Stimulated activated CD4-positive, alpha-beta T cell treated with anti-CD3 and anti-CD28 coated beads, Interleukin-4, amount 100 ng/mL, for 1 hour (primary cell): ENCODE measurements at regions not wholly inside any gene's neighbourhood (a gene's known extent, or its start where the extent isn't known, plus 50 kb on each side); places are given as distances from the start of the nearest gene placed in this dataset.
"Not testable (repeated sequence)": the region's sequence is repeated elsewhere in the genome, so short reads cannot be mapped to it uniquely, and the experiment has no call there.

Source experiments
- DNase-seq: peaks from one replicate; pipeline ENCODE4 v3.0.0-alpha.2; 2020

DNA sequence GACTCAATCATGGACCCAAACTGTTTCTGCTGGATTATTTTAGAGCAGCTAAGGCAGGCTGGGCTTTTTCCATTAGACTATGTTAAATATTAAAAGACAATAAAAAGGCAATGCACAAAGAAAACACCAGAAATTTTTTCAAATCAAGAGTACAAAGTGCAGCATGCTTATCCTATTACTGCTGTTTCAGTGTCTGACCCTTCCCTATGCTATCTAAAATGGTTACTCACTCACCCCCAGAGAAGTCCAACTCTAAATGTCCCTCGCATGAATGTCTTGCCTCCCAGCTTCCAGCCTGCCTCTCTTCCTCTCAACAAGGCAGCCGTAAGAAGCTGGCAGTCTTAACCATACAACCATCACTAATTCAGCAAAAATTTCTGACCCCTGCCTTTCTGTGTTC is 108.7 kb upstream of the SYT6 start:
- no peak for DNase-seq

DNA sequence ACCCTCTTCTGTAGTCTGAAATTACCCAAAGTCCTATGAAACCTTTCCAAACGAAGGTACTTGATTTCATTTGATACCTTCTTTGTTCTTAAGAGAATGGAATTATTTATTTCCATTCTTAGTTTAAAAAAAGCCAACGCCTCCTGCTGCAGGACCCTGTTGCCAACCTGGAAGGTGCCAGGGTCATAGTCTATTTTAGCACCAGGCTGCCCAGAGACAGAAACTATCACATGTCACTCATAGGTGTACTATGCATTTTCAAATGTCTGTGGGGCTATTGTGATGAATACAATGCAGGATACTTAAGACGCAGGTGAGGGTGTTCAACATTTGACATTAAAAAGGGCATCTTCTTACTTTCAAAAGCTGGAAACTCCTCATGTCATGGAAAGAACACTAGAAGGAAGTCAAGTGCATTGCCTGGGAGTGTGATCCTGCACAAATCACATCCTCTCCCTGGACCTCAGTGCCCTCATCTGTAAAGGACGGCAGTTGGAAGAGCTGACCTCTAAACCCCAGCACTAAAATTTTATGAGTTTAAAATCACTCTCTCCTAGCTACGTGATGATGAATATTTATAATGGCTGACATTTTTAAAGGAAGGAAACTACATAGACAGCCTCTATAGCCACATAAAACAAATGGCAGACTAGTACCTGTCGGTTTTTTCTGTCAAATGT is 107.3 kb upstream of the SYT6 start:
- DNase-seq: no peak

DNA sequence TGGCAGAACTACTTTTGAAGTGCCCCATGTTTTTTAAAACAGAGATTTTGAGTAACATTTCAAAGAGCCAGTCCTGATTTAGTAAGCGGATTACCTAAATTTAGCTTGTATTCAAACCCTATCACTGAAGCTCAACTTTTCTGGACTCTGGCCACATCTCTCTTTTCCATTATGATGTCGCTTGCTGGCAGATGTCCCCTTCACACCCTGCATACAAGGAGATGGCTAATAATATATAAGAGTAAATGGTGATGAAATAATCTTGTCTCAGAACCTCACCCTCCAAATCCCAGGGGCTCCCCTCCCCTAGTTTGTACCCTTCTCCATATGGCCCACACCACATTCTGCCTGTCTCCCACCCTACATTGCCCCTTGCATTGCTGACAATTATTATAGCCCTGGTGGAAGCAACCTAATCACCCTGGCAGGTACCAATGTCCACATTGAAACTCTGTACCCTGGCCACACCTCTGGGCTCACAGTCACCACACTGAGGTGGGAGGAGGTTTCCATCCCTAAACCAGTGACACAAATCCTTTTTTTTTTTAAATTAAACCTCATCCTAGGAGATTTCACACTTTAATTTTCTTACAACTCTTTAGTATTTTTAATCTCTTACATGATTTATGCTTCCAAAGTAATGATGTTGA is 106.0 kb upstream of the SYT6 start:
- DNase-seq: no peak

DNA sequence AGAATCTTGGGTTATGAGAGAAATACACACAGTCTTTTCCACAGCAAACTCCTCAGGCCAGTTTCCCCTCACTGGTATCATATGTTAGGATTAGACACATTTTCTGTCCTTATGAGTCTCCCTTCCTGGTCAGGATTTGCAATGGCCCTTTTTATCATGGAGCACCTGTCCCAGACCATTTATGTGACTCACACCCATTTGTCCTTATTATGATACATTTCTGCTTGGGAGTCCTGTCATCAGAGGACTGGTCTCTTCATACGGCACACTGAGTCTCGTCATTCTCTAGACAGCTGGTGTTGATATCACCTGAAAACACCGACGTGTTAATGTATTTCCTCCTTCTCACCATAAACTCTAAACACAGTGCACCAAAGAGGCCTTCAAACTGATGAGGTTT is 105.0 kb upstream of the SYT6 start:
- DNase-seq: no peak

DNA sequence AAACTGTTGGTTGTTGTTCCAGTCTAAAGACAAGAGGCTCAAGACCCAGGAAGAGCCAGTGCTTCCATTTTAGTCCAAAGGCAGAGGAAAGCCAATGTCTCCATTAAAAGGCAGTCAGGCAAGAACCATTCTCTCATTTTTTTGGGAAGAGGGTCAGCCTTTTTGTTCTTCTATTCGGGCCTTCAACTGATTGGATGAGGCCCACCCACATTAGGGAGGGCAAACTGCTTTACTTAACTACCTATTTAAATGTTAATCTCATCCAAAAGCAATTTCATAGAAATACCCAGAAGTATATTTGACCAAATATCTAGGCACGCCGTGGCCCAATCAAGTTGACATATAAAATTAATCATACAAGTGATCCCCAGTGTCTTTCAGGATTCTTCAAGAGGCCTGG is 104.4 kb upstream of the SYT6 start:
- DNase-seq: no peak

DNA sequence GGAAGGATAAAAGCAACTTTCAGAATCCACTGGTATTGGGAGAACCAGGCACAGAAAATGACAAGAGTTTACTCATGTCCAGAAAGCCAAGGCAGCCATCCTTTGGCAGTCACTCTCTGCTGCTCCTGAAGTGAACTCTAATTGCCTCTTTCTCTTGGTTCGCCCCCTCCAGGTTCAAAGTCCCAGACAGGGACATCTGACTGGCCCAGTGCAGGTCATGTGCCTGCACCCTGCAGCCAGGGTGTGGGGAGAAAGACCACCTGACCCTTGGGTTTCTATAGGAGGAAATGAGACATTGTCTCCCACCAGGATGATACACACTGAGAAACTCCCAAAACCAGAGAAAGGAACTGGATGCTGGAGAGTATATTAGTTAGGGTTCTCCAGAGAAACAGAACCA is 103.9 kb upstream of the SYT6 start:
- no peak for DNase-seq

DNA sequence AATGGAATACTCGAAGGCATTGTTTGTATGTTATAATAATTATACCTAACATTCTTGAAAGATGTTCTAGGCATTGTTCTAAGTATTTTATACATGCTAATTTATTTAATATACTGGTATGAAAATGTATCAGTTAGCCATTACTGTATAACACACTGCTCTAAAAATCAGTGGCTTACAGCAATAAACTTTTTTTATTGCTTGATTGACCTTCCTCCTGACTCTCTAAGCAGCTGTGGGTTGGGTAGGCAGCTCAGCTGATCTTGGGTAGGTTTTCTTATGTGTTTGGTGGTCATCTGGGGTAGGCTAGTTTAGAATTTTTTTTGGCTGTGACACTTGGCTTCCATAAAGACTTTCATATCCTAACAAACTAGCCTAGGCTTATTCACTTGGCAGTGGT is 100.2 kb upstream of the SYT6 start:
- DNase-seq: no peak

DNA sequence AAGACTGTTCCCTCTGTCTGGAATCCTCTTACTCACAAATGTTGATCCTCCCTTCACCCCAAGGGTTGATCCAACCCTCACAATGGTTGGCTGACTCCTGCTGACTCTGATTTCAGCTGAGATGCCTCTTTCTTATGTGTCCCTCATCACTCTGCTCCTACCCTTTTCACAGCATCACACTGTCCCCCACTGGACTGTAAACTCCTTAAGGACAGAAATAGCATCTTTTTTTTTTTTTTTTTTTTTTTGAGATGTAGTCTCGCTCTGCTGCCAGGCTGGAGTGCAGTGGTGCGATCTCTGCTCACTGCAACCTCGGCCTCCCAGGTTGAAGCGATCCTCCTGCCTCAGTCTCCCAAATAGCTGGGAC is 97.9 kb upstream of the SYT6 start:
- DNase-seq: no peak

DNA sequence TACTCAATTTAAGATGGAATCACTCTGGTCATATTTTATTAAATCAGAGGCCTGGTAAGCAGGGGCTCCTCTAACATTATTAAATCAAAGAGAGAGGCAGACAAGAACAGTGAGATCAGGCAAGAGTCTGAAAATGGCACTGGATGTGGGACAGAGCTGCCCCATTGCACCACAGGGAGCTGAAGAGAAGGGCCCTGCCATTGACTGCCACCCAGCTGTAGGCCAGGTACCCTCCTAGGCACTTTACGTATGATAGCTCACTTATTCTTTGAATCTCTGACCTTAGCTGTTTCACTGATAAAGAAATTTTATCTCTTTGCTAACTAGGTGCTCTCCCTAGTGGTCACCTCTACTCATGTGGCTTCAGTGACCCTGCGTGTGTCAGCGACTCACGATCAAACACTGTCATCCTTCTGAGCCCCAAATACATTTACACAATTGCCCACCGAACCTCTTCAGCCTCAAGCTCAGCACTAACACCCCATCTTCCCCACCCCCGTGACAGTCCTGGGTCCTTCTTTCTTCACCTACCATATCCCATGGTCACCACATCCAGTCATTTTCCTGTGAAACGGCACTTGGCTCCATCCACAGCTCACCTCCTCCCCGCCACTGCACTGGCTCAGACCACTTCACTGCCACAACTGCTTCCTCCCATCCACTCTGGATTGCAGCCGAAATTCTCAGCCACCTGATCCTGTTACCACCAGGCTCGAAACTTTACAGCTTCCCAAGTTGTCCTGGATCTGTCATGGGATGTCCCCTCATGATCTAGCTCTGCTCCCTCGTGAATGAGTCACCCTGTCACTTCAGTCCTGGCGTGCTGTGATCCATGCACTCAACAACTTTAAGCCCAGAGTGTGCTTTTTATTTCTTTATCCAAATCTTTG is 97.3 kb upstream of the SYT6 start:
- DNase-seq: no peak

DNA sequence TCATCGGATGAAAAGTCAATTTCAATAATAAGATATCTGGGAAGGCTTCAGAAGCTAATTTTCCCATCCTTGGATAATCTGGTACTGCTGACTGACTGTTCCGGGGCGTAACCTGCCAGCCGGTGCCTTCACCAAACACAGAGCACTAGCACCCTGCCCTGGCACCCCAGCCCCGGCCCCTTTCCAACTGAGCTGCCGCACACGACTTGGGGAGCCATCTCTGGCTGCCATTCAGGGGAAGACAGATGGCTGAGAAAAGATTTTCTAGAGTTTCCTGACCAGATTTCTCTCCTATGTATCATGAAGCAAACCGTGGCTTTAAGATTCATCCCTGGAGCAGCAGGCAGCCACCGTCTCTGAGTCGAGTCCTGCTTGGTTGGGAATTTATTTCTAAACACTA is 96.0 kb upstream of the SYT6 start:
- no peak for DNase-seq

DNA sequence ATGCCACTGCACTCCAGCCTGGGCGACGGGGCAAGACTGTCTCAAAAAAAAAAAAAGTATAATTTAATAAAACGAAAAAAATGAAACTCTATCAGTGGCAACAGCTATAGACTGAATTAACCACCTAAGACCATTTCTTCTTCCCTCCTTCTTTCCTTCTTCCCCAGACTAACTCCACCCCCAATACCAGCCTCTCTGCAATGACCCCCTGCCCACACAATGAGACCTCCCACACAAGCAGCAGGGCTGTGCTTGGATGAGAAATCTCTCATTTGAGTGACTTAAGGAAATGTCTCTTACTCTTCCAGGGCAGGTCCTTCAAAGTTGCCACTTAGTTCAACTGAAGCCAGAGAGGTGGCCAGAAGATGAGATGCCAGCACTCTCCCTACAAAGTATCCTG is 94.5 kb upstream of the SYT6 start:
- no peak for DNase-seq

DNA sequence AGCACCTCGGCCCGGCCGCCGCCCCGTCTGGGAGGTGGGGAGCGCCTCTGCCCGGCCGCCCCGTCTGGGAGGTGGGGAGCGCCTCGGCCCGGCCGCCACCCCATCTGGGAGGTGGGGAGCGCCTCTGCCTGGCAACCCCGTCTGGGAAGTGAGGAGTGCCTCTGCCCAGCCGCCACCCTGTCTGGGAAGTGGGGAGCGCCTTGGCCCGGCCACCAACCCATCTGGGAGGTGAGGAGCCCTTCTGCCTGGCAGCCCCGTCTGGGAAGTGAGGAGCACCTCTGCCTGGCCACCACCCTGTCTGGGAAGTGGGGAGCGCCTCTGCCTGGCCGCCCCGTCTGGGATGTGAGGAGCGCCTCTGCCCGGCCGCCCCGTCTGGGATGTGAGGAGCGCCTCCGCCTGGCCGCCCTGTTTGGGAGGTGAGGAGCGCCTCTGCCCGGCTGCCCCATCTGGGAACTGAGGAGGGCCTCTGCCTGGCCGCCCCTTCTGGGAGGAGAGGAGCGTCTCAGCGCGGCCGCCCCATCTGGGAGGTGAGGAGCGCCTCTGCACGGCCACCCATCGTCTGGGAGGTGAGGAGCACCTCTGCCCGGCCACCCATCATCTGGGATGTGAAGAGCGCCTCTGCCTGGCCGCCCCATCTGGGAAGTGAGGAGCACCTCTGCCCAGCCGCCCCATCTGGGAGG is 89.0 kb upstream of the SYT6 start:
- not testable (repeated sequence) for DNase-seq

DNA sequence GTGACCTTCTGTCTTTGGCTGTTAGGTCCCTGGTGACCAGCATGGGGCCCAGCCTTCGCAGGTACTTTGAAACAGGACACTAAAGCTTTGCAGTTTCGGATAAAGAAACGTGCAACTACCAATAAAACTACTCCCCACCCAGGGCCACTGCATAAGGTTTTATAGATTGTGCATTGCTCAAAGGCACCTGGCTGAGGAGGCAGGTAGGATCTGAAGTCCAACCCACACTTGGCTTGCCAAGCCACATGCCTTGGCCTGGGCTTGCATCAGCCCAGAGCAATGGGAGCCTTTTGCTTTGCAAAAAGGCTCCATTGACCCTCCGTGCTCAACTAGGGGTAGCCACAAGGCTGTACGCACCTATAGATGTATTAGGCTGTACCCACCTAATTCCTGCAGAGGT is 84.4 kb upstream of the SYT6 start:
- DNase-seq: no peak

DNA sequence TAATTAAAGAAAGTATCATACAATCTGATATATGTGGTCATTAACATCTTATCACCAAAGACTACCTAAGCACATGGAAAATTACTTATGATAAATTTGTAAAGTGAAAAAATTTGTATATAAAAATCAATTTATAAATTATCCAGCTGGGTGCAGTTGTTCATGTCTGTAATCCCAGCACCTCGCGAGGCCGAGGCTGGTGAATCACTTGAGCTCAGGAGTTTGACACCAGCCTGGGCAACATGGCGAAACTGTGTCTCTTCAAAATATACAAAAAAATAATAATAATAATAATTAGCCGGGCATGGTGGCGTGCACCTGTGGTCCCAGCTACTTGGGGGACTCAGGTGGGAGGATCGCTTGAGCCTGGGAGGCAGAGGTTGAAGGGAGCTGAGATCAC is 82.8 kb upstream of the SYT6 start:
- DNase-seq: no peak

DNA sequence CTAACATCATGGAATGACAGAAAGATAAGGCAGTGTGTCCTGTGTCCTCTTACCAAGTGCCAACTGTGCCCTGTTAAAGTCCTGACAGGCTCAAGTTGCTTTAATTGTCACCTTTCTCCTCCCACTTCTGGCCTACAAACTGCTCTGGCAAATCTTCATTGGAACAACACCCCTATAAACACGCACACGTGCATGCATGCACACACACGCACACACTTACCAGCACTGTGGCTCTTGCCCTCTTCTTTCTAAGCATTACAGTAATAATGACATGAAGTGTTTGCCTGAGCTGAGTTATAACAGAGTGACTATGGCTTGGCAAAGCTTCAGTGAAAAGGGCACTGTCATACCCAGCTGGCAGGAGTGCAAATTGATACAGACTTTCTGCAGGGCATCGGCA is 82.3 kb upstream of the SYT6 start:
- no peak for DNase-seq

DNA sequence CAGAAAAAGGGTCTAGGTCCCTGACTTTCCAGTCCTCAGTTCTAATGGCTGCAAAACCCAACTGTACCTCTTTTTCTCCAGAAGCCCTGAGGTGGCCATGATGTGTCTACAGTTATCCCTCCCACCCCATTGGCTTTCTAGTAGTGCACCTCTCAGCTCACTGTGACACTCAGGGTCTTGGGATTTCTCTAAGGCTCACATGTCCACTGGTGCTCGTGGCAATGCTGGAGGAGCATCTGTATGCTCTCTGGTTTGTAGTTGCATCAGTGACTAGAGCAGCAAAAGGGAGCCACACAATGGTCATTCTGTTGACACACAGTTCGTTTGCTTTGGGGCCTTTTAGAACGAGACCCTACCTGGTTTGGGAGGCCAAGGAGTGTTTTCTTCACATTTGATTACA is 81.6 kb upstream of the SYT6 start:
- no peak for DNase-seq

DNA sequence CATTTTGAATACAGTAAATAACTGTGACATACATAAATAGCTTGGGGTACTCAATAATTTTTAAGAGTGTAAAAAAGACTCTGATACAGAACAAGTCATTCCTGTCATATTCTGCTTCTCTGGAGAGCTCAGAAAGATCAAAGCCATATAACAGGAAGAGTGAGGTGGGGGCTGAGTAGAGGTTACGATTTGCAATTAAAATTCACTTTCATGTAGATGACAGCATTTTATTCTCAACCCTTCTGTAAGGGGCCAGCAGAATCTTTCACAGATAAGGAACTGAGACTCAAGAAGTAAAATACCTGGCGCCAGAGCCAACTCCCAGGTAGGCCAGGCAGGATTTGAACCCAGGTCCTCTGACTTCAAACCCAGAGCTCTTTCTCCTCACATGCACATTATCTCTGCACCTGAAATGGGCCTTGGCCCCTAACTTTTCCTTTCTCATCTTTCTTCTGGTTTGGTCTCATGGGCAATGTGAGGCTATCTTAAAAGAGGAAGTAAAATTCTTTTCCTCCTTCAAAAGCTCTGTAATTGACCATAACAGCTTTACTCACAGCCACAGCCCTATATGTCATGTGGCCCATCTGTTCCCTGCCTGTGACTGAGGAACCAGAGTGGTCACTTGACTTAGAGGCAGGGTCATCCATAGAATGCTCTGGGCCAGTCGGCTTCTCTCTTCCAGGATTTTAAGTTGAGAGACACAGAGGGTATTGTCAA is 80.9 kb upstream of the SYT6 start:
- DNase-seq: no peak

DNA sequence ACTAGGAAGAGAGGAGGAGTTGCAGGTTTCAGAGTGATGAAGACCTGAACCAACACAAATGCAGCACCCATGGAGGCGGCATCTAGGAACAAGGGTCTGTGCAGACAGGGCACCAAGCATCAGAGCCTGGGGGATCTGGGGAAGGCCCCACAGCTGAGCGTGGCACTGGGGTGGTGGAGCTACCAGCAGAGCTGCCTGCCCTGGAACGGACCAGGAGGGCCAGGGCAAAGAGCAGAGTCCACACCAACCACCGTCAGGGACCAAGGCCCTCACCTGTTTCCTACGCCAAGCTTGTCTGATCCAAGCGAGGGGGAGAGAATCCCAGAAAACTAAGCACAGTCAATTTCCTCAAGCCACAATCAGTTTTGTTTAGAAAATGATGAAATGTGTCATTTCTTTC is 79.0 kb upstream of the SYT6 start:
- DNase-seq: no peak

DNA sequence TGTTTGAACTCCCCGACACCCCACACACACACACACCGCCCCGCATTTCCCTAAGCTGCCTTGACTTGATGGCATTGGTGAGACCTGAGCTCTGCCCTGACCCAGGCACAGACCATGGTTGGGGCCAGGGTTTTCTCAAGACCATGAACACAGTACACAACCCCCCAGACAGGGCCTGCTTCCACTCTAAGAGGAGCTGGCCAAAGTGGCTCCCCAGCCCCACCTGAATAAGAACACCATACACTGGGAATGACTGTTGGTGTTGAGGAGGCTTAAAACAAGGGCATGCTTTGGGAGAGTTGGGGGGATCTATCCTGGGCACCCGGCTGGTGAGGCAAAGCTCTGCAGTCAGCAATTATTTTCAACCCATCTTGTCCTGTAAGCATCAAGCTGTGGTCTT is 77.6 kb upstream of the SYT6 start:
- DNase-seq: no peak

DNA sequence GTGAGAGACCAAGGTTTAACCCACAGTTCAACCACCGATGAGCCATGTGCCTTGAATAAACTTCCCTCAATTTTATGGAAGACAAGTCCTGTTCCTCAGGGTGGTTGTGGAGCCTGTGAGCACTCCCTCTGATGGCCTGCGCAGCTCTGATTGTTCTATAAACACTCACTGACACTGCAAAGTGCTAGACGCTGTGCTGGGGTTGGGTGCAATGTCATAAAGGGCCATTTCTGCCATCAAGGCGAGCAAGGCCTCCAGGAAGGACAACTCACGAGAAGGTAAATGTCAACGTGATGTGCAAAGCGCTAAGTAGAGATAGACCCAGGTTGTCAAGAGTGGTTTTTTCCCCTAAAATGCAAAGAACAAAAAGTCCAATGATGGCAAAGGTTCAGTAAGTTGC is 75.7 kb upstream of the SYT6 start:
- DNase-seq: no peak

DNA sequence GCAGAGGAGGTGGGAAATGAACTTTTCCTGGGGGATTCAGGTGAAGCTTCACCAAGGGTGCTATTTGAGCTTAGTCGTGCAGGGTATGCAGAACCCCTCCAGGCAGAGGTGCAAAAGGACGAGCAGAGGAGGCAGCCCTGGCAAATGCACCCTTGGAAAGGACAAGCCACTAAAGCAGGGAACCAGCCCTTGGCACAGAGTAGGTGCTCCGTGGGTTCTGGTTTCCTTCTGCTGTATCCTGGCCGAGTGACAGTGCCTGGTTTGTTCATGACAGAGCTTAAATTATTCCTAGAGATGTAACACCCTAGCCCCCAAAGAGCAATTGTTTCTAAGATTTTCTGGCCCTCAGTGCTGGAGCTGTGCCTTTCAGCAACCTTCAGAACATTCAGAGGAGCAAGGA is 73.4 kb upstream of the SYT6 start:
- no peak for DNase-seq

DNA sequence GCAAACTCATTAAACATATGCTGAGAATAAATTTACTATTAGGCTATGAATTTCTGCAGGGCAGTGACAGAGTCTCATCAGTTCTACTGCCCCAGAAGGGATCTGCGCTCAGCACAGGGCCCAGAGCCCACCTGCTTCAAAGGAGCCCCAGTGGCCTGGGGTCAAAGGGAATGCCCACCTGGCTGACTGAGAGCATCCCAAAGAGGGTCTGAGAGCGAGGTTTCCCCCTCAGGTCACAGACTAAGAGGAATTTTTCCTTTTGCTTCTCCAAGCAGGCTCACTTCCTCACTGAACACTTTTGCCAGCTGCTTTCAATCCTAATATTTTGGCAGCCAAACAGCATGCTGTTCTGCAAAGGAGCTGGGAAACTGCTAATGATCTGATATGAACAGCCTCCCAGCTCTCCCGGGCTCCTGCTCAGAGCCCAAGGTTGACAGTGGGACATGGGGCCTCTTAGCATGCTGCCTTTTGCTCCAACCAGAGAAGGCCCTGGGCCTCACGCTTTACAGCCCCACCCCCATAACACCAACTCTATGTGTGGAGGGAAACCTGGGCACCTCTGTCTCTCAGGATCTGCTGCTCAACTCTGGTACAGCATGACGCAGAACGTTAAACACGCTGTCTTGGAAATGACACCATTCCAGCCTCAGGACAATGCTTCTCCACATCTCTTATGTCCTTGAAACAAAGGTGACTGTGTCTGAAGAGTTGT is 70.7 kb upstream of the SYT6 start:
- DNase-seq: no peak
